Loucy (cell line): ENCODE measurements at regions not wholly inside any gene's neighbourhood (a gene's known extent, or its start where the extent isn't known, plus 50 kb on each side); places are given as distances from the start of the nearest gene placed in this dataset.

Experiments used
- H2AFZ ChIP-seq: fragments of 200-600 bp; sonication (generic); 2 replicates; pipeline ENCODE4 v1.6.0; 2016; ENCODE audit warnings: antibody characterized with exemption, mild to moderate bottlenecking, low read length, moderate library complexity
- H3F3A ChIP-seq: fragments of 200-600 bp; 2 replicates; pipeline ENCODE4 v1.6.0; 2016; ENCODE audit warnings: antibody characterized with exemption, low read depth, mild to moderate bottlenecking
- H3K27me3 ChIP-seq: fragments of 200-600 bp; sonication (generic); 2 replicates; pipeline ENCODE4 v1.6.1; 2014; ENCODE audit warnings: low read length, mild to moderate bottlenecking; ENCODE audit not compliant: insufficient read depth, poor library complexity, severe bottlenecking
- H3K36me3 ChIP-seq: fragments of 200-600 bp; sonication (generic); 2 replicates; pipeline ENCODE4 v1.6.1; 2016; ENCODE audit warnings: low read length; ENCODE audit not compliant: insufficient read depth
- H3K4me1 ChIP-seq: fragments of 200-600 bp; sonication (generic); 2 replicates; pipeline ENCODE4 v1.5.1; 2014; ENCODE audit warnings: low read length, mild to moderate bottlenecking; ENCODE audit not compliant: insufficient read depth, poor library complexity, severe bottlenecking
- H3K4me2 ChIP-seq: fragments of 200-600 bp; sonication (generic); 2 replicates; pipeline ENCODE4 v1.6.0; 2014; ENCODE audit warnings: antibody characterized with exemption, low read length, low read depth, mild to moderate bottlenecking; ENCODE audit not compliant: poor library complexity, severe bottlenecking
- H3K4me3 ChIP-seq: fragments of 200-600 bp; sonication (generic); 2 replicates; pipeline ENCODE4 v1.5.1; 2014; ENCODE audit warnings: low read length, mild to moderate bottlenecking, mixed read lengths; ENCODE audit not compliant: poor library complexity, severe bottlenecking
- H3K79me2 ChIP-seq: fragments of 200-600 bp; sonication (generic); 2 replicates; pipeline ENCODE4 v1.6.1; 2014; ENCODE audit warnings: low read length; ENCODE audit not compliant: insufficient read depth
- H3K9ac ChIP-seq: fragments of 200-600 bp; sonication (generic); 2 replicates; pipeline ENCODE4 v1.6.0; 2014; ENCODE audit warnings: mild to moderate bottlenecking, low read depth, low read length, moderate library complexity; ENCODE audit not compliant: poor library complexity, severe bottlenecking
- H3K9me2 ChIP-seq: fragments of 200-600 bp; sonication (generic); replicated peaks from 2 replicates; pipeline ENCODE4 v1.6.1; 2016; ENCODE audit warnings: low read depth, low read length, mixed read lengths
- H3K9me3 ChIP-seq: fragments of 200-600 bp; sonication (generic); 2 replicates; pipeline ENCODE4 v1.6.1; 2014; ENCODE audit warnings: mild to moderate bottlenecking, antibody characterized with exemption, low read length, low read depth; ENCODE audit not compliant: insufficient read depth
- H4K20me1 ChIP-seq: fragments of 200-600 bp; sonication (generic); 2 replicates; pipeline ENCODE4 v1.6.0; 2014; ENCODE audit warnings: antibody characterized with exemption, low read length, mild to moderate bottlenecking; ENCODE audit not compliant: insufficient read depth, poor library complexity, severe bottlenecking
- EZH2phosphoT487 ChIP-seq: fragments of 200-600 bp; IDR thresholded peaks from 2 replicates; pipeline ENCODE4 v1.6.1; 2018; ENCODE audit warnings: antibody characterized with exemption, mild to moderate bottlenecking, moderate library complexity, borderline replicate concordance
- TF ChIP-seq, protein P1 (sequence below): fragments of 200-600 bp; sonication (generic); conservative IDR thresholded peaks from 2 replicates; pipeline ENCODE4 v1.5.1; 2014; ENCODE audit warnings: mild to moderate bottlenecking, antibody characterized with exemption, low read length

DNA sequence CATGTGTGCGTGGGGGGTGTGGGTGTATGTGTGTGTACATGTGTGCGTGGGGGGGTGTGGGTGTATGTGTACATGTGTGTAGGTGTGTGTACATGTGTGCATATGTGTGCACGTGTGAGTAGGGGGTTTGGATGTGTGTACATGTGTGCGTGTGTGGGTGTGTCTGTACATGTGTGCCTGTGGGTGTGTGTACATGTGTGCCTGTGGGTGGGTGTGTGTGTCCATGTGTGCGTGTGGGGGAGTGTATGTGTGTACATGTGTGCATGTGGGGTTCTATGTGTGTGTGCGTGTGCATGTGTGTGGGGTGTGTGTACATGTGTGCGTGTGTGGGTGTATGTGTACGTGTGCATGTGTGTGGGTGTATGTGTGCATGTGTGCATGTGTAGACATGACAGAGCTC lies 129.1 kb downstream of the C16orf95 start:
- no peak overlapping the region for H3K4me3 ChIP-seq
- no peak overlapping the region for H3K4me2 ChIP-seq
- H4K20me1 ChIP-seq, result no peaks in the 10 kb centered on the region
- no peak overlapping the region for H3K9ac ChIP-seq
- H3K27me3 ChIP-seq, result no peaks in the 10 kb centered on the region
- no peaks in the 10 kb centered on the region for H3F3A ChIP-seq
- no peaks in the 10 kb centered on the region for H3K79me2 ChIP-seq
- TF ChIP-seq EZH2phosphoT487, result no peak
- TF ChIP-seq, protein P1, sequence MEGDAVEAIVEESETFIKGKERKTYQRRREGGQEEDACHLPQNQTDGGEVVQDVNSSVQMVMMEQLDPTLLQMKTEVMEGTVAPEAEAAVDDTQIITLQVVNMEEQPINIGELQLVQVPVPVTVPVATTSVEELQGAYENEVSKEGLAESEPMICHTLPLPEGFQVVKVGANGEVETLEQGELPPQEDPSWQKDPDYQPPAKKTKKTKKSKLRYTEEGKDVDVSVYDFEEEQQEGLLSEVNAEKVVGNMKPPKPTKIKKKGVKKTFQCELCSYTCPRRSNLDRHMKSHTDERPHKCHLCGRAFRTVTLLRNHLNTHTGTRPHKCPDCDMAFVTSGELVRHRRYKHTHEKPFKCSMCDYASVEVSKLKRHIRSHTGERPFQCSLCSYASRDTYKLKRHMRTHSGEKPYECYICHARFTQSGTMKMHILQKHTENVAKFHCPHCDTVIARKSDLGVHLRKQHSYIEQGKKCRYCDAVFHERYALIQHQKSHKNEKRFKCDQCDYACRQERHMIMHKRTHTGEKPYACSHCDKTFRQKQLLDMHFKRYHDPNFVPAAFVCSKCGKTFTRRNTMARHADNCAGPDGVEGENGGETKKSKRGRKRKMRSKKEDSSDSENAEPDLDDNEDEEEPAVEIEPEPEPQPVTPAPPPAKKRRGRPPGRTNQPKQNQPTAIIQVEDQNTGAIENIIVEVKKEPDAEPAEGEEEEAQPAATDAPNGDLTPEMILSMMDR, result no peak
- H3K4me1 ChIP-seq, result peaks cover 14% of the 10 kb centered on the region
- H2AFZ ChIP-seq, result no peak overlapping the region
- no peaks in the 10 kb centered on the region for H3K9me3 ChIP-seq
- no peaks in the 10 kb centered on the region for H3K36me3 ChIP-seq
- H3K9me2 ChIP-seq, result no peaks in the 10 kb centered on the region

DNA sequence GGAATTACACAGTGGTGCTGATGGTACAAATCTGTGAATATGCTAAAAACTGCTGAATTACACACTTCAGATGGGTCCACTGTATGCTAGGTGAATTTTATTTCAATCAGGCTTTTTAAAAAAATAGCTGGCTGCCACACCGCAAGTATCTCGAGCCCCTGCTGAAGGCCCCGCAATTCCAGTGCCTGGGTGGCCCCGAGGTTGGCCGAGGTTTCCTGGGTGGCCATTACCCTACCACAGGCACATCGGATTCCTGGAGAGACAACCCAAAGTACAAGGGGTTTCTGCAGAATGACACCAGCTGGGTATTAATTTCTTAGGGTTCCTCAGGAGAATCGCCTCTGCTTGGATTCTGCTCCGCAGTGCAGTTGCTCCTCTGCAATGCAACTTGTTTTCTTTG lies 127.8 kb downstream of the C16orf95 start:
- H3K4me3 ChIP-seq, result no peak overlapping the region
- no peak overlapping the region for H3K4me2 ChIP-seq
- no peaks in the 10 kb centered on the region for H3K9me2 ChIP-seq
- H3K27me3 ChIP-seq, result no peaks in the 10 kb centered on the region
- peaks cover 14% of the 10 kb centered on the region for H3K4me1 ChIP-seq
- no peak overlapping the region for H2AFZ ChIP-seq
- H4K20me1 ChIP-seq, result no peaks in the 10 kb centered on the region
- TF ChIP-seq EZH2phosphoT487, result no peak
- TF ChIP-seq, protein P1, result no peak
- no peaks in the 10 kb centered on the region for H3K36me3 ChIP-seq
- no peak overlapping the region for H3K9ac ChIP-seq
- H3K9me3 ChIP-seq, result no peaks in the 10 kb centered on the region
- H3F3A ChIP-seq, result no peaks in the 10 kb centered on the region
- no peaks in the 10 kb centered on the region for H3K79me2 ChIP-seq

DNA sequence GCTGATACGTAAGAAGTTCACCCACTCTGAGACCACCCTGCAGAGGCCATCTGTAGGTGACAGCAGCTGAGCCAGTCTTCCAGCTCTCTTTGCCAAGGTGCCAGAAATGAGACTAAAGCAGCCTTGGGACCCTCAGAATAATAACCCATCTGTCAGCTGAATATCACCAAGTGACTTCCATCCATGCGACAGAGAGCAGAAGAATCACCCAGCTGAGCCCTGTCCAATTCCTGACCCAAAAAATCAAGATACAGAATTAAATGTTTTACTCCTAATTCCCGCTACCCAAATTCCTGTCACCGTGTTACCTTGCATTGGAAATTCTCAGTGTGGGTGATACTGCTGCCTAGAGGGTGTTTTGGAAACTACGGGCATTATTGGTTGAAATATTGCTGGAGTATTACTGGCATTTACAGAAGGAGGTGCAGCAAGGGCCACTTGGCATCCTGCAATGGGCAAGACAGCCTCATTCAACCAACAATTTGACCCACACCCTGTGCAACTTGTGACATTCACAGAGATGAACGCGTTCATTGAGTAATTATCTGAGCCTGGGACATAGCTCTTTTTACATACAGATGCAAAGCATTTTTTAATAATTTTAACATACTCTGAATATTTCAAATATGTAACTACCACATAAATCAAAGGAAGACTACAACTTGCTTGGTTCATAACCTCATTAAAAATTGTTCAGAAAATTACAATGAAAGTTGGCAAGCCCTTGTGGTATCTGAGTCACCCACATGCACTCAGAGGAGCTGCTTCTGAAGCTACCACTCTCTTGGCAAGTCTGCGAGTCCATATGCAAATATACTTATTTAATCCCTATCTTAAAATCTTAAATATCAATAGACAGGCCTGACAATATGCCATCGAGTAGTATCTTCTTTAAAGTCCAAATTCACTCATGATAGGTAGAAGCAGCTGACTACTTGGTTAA lies 126.6 kb downstream of the C16orf95 start:
- TF ChIP-seq, protein P1, result peak; percentile 63
- TF ChIP-seq EZH2phosphoT487, result no peak
- H3F3A ChIP-seq, result no peaks in the 10 kb centered on the region
- H4K20me1 ChIP-seq, result no peaks in the 10 kb centered on the region
- no peaks in the 10 kb centered on the region for H3K27me3 ChIP-seq
- H3K4me3 ChIP-seq, result no peak overlapping the region
- H3K79me2 ChIP-seq, result no peaks in the 10 kb centered on the region
- H2AFZ ChIP-seq, result no peak overlapping the region
- no peaks in the 10 kb centered on the region for H3K36me3 ChIP-seq
- no peak overlapping the region for H3K4me2 ChIP-seq
- H3K9me3 ChIP-seq, result no peaks in the 10 kb centered on the region
- no peaks in the 10 kb centered on the region for H3K9me2 ChIP-seq
- peaks cover 14% of the 10 kb centered on the region for H3K4me1 ChIP-seq
- H3K9ac ChIP-seq, result no peak overlapping the region
